ENCODE measurements at regions not wholly inside any gene's neighbourhood (a gene's known extent, or its start where the extent isn't known, plus 50 kb on each side); places are given as distances from the start of the nearest gene placed in this dataset.
A peak's percentile ranks its signal among the peaks of the same experiment; 100 is the strongest.
"Not testable (repeated sequence)": the region's sequence is repeated elsewhere in the genome, so short reads cannot be mapped to it uniquely, and the experiment has no call there.

DNA sequence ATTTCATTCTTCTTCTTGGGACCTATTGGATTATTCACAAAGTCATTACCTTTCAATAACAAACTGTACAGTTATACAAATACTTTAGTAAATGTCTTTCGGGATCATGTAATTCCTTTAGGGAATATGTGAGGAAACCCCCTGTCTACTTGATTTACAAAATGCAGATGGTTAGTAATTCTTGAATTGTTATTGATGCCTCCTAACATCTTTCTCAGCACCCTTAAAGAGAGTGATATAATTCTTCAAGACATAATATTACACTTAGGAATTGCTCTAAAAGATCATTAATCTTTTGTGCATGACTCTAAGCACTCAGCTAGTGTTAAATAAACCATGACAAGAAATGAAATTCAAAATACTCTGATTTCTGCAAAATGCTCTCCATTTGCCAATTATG, 988.1 kb upstream of the HS3ST1 start:
- no peak for FAIRE-seq

DNA sequence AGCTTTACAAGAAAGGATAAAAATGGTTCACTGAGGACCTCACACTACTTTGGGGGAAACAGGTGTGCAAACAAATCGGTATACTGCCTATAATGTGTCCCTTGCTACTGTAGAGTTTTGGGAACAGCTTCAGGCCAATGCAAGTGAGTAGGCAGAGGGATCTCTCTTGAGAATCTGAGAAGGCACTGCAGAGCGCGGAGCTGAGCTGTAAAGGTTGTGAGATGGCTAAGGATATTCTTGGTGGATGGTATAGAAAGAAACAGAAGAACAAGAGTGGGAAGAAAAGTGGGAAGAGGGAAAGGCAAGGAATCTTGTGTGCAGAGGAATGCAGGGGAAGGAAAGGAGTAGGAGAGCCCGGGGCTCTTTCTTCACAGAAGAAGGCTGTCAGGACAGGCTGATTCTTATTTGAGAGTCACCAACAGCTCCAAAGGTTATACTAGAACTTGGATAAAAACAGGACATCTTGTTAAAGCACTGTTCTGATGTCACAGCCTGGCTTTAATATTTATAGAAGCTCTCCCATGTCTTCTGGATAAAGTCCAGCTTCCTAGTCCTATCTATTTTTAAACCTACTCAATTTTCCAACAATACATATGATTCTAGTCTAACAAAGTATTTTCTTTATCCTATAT, 985.6 kb upstream of the HS3ST1 start:
- FAIRE-seq, result no peak

More for the DNA sequence above, 988.1 kb upstream of the HS3ST1 start:
- DNase-seq (ENCODE audit: low spot score in 2 of 2), result no peak

DNA sequence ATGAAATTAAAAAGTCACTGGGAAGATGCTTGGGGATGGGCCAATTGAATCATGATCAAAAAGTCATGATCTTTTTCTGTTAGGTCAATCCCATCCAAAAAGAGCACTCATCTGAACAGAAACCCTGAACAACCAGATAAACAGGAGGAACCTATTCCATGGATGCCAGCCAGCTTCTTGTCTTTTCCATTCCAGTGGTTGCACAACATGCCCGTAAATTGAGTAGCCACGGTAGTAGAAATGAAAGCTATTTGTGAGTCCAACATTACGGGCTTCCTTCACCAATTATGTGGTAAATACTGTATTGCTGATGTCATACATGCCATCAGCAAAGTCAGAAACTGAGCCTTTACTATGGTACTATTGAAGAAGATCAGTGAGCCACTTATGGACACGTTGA, 982.4 kb upstream of the HS3ST1 start:
- DNase-seq (ENCODE audit: low spot score in 2 of 2) (no peak), FAIRE-seq (no peak)

More for the DNA sequence above, 985.6 kb upstream of the HS3ST1 start:
- no peak for DNase-seq (ENCODE audit: low spot score in 2 of 2)

DNA sequence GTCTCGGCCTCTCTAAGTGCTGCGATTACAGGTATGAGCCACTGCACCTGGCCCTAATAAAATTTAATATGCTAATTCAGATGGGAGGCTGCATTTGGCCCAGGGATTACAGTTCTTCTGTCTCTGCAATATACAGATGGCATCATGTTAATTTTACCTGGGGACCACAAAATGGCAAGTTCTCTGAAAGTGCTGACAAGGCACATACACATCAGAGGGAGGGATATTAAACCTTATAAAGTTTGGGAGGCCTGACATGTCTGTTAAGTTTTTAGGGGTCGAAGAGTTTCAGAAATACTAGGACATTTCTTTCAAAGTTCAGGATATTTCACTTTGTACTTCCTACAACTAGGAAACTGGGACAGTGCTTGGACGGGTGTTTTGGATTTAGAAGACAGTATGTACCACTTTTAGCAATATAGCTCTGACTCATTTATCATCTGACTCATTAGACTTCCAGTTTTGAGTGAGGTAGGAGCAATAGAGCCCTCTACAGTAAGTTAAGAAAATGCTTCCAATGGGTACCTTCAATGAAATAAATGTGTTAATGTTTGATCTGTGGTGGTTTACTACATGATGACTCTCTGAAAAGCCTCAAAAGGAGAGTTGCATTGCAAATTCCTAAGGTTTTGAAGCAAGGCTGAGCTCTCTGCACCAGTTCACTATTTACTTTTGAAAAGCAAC, 981.0 kb upstream of the HS3ST1 start:
- no peak for FAIRE-seq

DNA sequence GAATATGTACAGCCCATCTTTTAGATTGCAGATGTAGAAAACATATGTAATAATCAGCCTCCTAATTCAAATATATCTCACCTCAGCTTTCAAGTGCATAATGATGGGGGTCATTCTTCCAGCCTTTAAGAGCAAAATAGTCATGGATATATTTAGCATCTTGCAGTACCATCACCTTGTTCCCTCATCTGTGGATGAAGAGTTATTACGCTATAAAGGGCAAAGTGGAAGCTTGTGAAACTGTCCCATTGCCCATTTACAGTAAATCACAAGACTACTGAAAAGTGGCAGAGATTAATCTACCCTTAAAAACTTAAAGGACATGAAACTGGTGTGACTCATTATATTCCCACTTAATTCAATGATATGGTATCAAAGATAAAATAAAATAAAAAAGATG, 979.7 kb upstream of the HS3ST1 start:
- DNase-seq (ENCODE audit: low spot score in 2 of 2) (no peak), FAIRE-seq (no peak)

More for the DNA sequence above, 981.0 kb upstream of the HS3ST1 start:
- peak in 1 of 2 donors; percentile 12 for DNase-seq (ENCODE audit: low spot score in 2 of 2)

DNA sequence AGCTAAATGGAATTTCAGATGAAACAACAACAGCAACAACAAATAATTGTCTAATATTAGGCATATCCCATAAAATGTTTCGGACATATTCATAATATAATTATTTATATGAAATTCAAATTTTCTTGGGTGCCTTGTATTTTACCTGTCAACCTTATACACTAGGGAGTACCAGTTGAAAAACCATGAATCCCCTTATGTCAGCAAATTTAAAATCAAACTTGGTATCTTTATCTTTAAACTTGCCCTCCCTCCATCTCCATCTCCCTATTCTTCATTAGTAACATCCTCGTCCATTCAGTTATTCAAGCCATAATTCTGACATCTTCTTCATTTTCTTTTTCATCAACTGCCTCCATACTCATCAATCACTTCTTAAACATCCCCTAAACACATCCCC, 974.5 kb upstream of the HS3ST1 start:
- DNase-seq (ENCODE audit: low spot score in 2 of 2) (no peak), FAIRE-seq (no peak)

DNA sequence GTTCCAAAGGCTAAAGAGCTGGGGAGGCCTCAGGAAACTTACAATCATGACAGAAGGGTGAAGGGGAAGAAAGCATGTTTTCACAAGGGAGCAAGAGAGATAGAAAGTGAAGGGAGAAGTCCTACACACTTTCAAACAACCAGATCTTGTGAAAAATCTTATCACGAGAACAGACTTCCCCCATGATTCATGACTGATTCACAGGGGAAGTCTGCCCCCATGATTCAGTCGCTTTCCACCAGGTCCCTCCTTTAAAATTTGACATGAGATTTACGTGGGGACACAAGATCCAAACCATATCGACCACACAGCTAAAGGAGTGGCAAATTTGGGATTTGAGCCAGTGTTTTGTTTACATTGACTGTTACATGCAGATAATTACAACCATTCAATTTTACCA, 971.1 kb upstream of the HS3ST1 start:
- FAIRE-seq (no peak), DNase-seq (ENCODE audit: low spot score in 2 of 2) (no peak)

DNA sequence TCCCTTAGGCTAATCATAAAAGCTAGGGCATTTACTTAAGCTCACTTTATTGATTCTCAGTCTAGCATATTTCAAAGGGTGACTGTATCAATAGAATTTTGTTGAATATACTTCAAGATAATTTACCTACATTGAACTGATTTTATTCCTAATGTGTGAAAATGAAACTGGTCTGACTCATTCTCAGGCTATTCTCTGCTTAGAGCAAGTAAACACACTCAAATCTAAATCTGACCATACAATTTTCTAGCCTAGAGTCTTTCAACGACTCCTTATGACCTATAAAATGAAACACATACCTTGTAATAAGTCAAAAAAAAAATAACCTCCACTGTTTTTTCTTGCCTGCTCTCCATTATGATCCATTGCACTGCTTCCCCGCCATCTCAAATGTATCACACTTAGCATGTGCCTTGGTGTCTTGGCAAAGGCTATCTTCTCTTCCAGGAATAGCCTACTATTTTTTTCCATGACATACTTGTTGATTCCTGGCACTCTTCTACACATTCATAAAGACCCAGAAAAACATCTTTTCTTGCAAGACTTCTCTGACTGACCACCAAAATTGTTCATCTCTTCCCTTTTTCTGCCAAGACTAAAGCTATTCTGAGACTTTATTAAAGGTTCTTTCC, 965.1 kb upstream of the HS3ST1 start:
- DNase-seq (ENCODE audit: low spot score in 2 of 2), result no peak
- no peak for FAIRE-seq

DNA sequence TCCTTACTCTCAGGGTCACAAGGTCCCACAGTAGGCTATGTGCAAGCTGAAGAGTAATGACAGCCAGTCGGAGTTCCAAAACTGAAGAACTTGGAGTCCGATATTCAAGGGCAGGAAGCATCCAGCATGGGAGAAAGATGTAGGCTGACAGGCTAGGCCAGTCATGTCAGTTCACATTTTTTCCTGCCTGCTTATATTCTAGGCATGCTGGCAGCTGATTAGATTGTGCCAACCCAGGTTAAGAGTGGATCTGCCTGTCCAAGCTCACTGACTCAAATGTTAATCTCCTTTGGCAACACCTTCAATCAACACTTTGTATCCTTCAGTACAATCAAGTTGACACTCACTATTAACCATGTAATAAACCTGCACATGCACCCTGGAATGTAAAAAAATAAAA, 960.9 kb upstream of the HS3ST1 start:
- FAIRE-seq, result no peak
- no peak for DNase-seq (ENCODE audit: low spot score in 2 of 2)

DNA sequence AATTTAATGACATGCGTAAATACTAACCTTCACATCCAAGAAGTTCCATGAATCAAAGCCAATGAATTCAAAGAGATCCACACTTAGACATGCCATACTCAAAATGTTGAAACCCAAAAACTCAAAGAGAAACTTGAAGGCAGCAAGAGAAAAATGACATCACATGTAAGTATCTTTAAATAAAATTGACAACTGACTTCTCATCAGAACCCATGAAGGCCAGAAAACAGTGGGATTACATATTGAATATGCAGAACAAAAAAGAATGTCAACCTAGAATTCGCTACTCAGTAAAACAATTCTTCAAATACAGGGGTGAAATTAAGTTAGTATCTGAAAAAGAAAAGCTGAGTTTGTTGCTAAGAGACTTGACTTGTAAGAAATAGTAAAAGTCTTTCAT, 953.9 kb upstream of the HS3ST1 start:
- FAIRE-seq, result no peak
- no peak for DNase-seq (ENCODE audit: low spot score in 2 of 2)

DNA sequence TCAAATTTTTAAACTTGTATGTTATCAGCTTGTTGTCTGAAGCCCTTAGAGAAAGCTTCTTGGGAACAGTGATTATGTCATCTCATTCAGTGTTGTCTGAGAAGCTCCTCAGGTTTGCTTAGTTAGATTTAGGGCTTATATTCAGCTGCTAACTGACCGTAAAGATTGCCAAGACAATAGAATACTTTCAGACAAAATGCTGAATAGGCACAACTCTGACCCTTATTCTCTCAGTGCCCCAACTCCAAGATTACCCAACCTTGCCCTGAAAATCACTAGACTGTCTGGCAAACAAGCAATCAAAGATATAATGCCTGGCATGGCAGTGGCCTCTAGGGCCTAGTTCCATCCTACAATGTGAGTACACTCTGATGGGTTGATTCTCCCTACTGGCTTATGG, 950.5 kb upstream of the HS3ST1 start:
- no peak for DNase-seq (ENCODE audit: low spot score in 2 of 2)
- no peak for FAIRE-seq

DNA sequence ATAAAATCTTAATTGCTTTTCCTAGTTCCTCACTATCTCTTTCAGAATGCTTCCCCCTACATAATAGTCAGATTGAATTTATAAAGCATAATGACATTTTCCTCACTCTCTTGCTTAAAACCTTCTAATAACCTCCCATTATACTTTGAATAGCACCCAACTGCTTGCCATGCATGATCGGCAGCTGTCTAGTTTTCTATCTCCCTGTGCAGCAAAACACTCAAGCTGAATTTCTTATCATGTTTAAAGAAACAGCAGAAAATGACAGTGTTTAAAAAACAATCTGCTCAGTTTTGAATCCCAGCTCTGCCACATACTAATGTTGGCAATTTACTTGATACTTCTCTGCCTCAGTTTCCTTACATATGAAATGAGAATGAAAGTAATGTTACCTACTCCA, 947.1 kb upstream of the HS3ST1 start:
- DNase-seq (ENCODE audit: low spot score in 2 of 2), result no peak
- FAIRE-seq, result no peak

DNA sequence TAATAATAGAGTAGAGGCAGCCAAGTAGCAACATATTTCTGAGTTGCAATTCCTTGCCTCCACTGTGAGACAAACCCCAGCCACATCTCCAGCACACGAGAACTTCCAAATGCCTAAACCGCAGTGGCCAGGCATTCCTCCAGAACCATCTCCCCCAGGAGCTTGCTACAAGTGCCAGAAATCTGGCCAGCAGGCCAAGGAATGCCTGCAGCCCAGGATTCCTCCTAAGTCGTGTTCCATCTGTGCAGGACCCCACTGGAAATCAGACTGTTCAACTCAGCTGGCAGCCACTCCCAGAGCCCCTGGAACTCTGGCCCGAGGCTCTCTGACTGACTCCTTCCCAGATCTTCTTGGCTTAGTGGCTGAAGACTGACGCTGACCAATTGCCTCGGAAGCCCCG, 937.2 kb upstream of the HS3ST1 start:
- not testable (repeated sequence) for FAIRE-seq

DNA sequence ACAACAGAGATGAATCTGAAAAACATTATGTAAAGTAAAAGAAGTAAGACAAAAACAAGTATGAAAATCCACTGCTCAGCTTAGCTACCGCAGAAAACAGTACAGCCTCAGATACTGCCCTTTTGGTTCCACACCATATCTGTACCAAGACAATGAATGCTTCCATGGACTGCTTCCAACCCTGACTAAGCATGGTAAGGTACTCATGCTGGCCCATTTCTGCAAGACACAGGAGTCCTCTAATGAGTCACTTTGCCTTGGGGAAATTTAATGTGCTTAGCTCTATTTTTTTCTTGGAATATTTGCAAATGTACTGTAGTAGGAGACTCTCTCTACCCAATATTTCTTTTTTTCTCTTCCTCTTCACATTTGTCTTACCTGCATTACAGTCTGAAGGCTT, 931.7 kb upstream of the HS3ST1 start:
- DNase-seq (ENCODE audit: low spot score in 2 of 2), result no peak

More for the DNA sequence above, 937.2 kb upstream of the HS3ST1 start:
- DNase-seq (ENCODE audit: low spot score in 2 of 2), result not testable (repeated sequence)

DNA sequence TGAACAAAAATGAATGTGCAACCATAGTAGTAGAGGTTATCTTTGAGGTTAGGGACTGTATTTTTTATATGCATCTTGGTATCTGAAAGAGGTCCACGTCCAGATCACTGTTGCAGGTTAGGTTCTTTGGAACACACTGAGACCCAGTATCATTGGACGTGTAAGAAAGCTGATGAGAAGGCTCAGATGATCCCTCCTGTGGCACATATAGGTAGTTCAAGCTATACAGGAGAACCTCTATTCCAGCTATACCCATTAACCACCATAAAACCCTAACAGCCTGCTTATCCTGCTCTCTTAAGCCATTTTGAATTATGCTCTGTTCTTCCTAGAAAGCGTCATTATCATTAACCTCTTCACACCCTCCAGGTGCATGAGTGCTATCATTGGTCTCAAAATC, 930.7 kb upstream of the HS3ST1 start:
- FAIRE-seq (no peak), DNase-seq (ENCODE audit: low spot score in 2 of 2) (no peak)

More for the DNA sequence above, 931.7 kb upstream of the HS3ST1 start:
- FAIRE-seq, result no peak

DNA sequence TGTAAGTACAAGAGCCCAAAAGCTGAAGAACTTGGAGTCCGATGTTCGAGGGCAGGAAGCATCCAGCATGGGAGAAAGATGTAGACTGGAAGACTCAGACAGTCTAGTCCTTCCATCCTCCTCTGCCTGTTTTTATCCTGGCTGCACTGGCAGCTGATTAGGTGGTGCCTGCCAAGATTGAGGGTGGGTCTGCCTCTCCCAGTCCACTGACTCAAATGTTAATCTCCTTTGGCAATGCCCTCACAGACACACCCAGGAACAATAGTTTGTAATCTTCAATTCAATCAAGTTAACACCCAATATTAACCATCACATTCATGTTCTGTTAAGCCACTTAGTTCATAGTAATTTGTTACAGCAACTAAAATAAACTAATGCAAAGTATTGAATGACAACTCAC, 904.4 kb upstream of the HS3ST1 start:
- not testable (repeated sequence) for FAIRE-seq; DNase-seq (ENCODE audit: low spot score in 2 of 2)

DNA sequence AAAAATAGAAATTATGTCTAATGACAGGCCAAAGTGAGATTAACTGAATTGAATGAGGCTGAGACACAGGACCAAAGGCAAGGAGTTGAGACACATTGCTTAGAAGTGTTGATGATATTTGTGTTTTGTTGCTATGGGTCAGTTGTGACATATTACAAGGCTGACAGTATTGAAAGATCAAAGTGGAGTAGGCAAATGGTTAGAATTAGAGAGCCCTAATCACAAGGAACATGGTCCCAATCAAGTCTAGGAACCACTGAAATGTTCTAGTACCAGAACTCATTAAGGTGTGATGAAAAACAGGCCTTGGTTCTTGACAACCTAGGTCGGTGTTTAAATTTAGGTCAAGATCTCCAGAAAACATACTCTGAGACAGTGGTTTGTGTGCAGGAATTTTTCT, 896.3 kb upstream of the HS3ST1 start:
- no peak for FAIRE-seq
- no peak for DNase-seq (ENCODE audit: low spot score in 2 of 2)

DNA sequence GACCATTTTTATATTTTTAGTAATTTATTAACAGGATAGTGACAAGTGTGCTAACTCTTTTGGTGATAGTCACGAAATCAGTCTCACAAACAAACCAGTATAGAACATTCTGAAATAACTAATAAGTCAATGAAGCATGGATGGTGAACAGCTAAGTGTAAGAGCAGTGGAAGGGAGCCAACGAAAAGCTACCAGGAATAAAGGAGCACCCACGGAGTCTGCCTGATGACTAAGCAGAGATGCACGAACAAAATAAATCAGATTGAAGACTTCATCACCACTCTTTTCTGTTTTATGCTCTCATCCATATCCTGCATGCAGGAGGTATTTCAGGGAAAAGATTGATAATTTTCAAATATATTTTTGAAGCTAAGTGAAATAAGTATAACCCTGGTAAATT, 891.1 kb upstream of the HS3ST1 start:
- no peak for DNase-seq (ENCODE audit: low spot score in 2 of 2)
- FAIRE-seq, result no peak

DNA sequence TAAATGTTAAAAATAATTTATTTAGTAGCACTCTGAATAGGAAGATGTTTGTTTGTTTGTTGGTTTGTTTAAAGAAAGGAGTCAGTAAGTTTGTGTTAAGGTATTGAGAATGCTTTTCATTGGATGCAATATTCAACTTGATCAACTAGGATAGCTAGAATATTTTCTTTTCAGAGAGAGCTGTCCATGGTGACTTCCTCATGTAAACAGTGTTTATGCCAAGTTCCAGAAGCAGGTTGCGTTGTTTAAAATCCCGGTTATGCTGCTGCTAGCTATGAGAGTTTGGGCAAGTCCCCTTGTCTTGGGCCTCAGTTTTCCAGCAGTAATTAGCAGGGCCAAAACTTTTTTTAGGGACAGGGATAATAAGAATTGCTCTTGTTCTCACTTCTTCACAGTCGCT, 876.2 kb upstream of the HS3ST1 start:
- no peak for FAIRE-seq
- no peak for DNase-seq (ENCODE audit: low spot score in 2 of 2)

DNA sequence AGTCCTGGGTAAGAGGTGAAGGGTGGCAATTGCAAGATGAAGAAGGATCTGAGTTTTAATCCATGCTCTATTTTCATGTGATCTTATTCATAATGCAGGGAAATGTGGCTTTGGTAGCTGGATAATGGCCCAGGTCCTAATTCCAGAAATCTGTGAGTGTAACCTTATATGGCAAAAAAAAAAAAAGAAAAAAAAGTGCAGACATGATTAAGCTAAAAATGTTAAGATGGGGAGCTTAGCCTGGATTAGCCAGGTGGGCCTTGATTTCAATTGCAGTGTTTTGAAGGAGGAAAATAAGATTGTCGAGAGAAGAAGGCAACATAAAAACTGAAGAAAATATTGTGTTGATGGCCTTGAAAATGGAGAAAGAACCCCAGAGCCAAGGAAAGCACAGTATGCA, 867.7 kb upstream of the HS3ST1 start:
- DNase-seq (ENCODE audit: low spot score in 2 of 2) (no peak), FAIRE-seq (no peak)

DNA sequence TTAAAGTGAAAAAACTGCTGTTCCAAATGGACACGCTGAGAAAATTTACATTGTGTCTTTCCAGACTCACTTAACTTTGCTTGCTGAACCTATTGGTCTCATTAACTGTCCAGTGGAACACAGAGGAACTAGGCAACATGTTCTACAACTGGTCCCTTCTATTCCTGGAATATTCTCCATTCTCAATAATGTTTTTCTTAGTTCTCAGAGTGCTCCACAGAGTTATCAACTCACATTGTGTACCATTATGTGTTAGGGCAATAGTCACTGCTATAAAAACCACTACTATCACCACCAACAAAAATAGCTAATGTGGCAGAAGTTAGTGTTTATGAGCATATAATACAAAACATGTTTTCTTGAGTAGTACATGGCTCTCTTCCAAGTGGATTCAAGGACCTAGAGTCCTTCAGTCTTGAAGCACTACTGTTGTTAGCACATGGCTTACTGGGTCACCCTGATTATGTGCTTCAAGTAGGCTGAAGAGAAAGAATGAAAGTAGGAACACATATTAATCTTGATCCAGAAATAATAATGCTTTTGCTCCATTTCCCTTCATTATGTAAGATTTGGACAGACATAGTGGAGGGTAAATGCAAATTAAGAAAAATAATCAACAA, 865.3 kb upstream of the HS3ST1 start:
- DNase-seq (ENCODE audit: low spot score in 2 of 2) (no peak), FAIRE-seq (no peak)

Measured in frontal cortex (tissue), 3 donors.